Keratinocyte (primary cell): ENCODE measurements at regions not wholly inside any gene's neighbourhood (a gene's known extent, or its start where the extent isn't known, plus 50 kb on each side); places are given as distances from the start of the nearest gene placed in this dataset.

ENCODE experiments used
- DNase-seq: peaks from one replicate; pipeline ENCODE4 v3.0.0-alpha.2; 2011; ENCODE audit warnings: low read depth, missing footprints, low spot score
- FAIRE-seq: peaks from 2 replicates; lab custom pipeline; 2011; peaks lifted over from hg19 to GRCh38; lab: Jason Lieb, UNC
- H2AFZ ChIP-seq: 2 replicates; pipeline ENCODE4 v1.6.0; 2012; ENCODE audit warnings: low read length, control low read depth, inconsistent platforms; ENCODE audit not compliant: control insufficient read depth
- H3K27ac ChIP-seq: 2 replicates; pipeline ENCODE4 v1.5.1; 2011; ENCODE audit warnings: low read length; ENCODE audit not compliant: control insufficient read depth, insufficient read depth
- H3K27me3 ChIP-seq: 3 replicates; pipeline ENCODE4 v1.6.0; 2011; ENCODE audit warnings: low read length; ENCODE audit not compliant: control insufficient read depth, insufficient read depth; ENCODE audit errors: extremely low read depth
- H3K36me3 ChIP-seq, 2 experiments: 2 replicates in 1 of 2; 3 replicates in 1 of 2; pipeline ENCODE4 v1.5.1; 2011; ENCODE audit warnings: low read length in 2 of 2, mild to moderate bottlenecking in 1 of 2; ENCODE audit not compliant: control insufficient read depth in 2 of 2, insufficient read depth in 2 of 2; ENCODE audit errors: extremely low read depth in 1 of 2
- H3K4me1 ChIP-seq: 3 replicates; pipeline ENCODE4 v1.5.1; 2011; ENCODE audit warnings: low read length; ENCODE audit not compliant: control insufficient read depth, insufficient read depth; ENCODE audit errors: extremely low read depth
- H3K4me2 ChIP-seq: 3 replicates; pipeline ENCODE4 v1.6.0; 2011; ENCODE audit warnings: low read depth, low read length; ENCODE audit not compliant: control insufficient read depth, insufficient read depth; ENCODE audit errors: extremely low read depth
- H3K4me3 ChIP-seq, 3 experiments: fragments of 200-600 bp in 1 of 3; sonication (generic) in 1 of 3; 2 replicates in 2 of 3; 3 replicates in 1 of 3; pipeline ENCODE4 v1.5.1; 2011 to 2016; ENCODE audit warnings: low read length in 3 of 3, mild to moderate bottlenecking in 3 of 3, control low read depth in 2 of 3, inconsistent platforms in 1 of 3, low read depth in 1 of 3, mixed read lengths in 1 of 3, mixed run types in 1 of 3, moderate library complexity in 1 of 3; ENCODE audit not compliant: control insufficient read depth in 2 of 3, insufficient read depth in 2 of 3; ENCODE audit errors: extremely low read depth in 1 of 3
- H3K79me2 ChIP-seq: 2 replicates; pipeline ENCODE4 v1.6.0; 2012; ENCODE audit warnings: low read length; ENCODE audit not compliant: control insufficient read depth, insufficient read depth
- H3K9ac ChIP-seq: 3 replicates; pipeline ENCODE4 v1.6.0; 2011; ENCODE audit warnings: low read length; ENCODE audit not compliant: control insufficient read depth, insufficient read depth; ENCODE audit errors: extremely low read depth
- H3K9me1 ChIP-seq: 3 replicates; pipeline ENCODE4 v1.6.0; 2011; ENCODE audit warnings: low read length; ENCODE audit not compliant: control insufficient read depth, insufficient read depth; ENCODE audit errors: extremely low read depth
- H3K9me3 ChIP-seq: 2 replicates; pipeline ENCODE4 v1.5.1; 2012; ENCODE audit warnings: low read depth, low read length; ENCODE audit not compliant: control insufficient read depth
- H4K20me1 ChIP-seq: 3 replicates; pipeline ENCODE4 v1.6.0; 2011; ENCODE audit warnings: low read length; ENCODE audit not compliant: control insufficient read depth, insufficient read depth; ENCODE audit errors: extremely low read depth
- EZH2 ChIP-seq: IDR thresholded peaks from one replicate; pipeline ENCODE4 v1.6.1; 2012; ENCODE audit warnings: inconsistent platforms, mild to moderate bottlenecking, low read length, moderate library complexity
- dilution Hi-C: fragments of 300-500 bp; cut with MboI; formaldehyde crosslinking; loops from one replicate; pipeline ENCODE4 v1.7.0; 2020; ENCODE audit warnings: low sequenced_read_pairs; ENCODE audit not compliant: extremely low pct_ligation_motif_present
- TF ChIP-seq, protein P1 (sequence below), 3 experiments: IDR thresholded peaks in 1 of 3; conservative IDR thresholded peaks in 1 of 3; optimal IDR thresholded peaks in 1 of 3; 2 replicates in 2 of 3; 3 replicates in 1 of 3; pipeline versions ENCODE3 to v1.5.1; 2011; ENCODE audit warnings: low read length in 3 of 3, mild to moderate bottlenecking in 3 of 3, moderate library complexity in 2 of 3, control low read depth in 1 of 3, inconsistent platforms in 1 of 3; ENCODE audit not compliant: insufficient read depth in 2 of 3; ENCODE audit errors: extremely low read depth in 1 of 3

GRCh38 chr6:150661216-150662007 lies 61.7 kb downstream of the PLEKHG1 start:
- Histone ChIP-seq H3K4me2 (no peak overlapping the region), H3K79me2 (no peaks in the 10 kb centered on the region), H3K9ac (no peak overlapping the region), H2AFZ (no peak overlapping the region), H3K4me3 (no peak overlapping the region), H3K9me3 (no peaks in the 10 kb centered on the region), H3K27ac (no peak overlapping the region), H3K27me3 (no peaks in the 10 kb centered on the region), H4K20me1 (no peaks in the 10 kb centered on the region), H3K9me1 (no peaks in the 10 kb centered on the region), H3K4me1 (peaks cover 7% of the 10 kb centered on the region), H3K36me3 (no peaks in the 10 kb centered on the region)
- TF ChIP-seq, protein P1, sequence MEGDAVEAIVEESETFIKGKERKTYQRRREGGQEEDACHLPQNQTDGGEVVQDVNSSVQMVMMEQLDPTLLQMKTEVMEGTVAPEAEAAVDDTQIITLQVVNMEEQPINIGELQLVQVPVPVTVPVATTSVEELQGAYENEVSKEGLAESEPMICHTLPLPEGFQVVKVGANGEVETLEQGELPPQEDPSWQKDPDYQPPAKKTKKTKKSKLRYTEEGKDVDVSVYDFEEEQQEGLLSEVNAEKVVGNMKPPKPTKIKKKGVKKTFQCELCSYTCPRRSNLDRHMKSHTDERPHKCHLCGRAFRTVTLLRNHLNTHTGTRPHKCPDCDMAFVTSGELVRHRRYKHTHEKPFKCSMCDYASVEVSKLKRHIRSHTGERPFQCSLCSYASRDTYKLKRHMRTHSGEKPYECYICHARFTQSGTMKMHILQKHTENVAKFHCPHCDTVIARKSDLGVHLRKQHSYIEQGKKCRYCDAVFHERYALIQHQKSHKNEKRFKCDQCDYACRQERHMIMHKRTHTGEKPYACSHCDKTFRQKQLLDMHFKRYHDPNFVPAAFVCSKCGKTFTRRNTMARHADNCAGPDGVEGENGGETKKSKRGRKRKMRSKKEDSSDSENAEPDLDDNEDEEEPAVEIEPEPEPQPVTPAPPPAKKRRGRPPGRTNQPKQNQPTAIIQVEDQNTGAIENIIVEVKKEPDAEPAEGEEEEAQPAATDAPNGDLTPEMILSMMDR (optimal IDR thresholded peaks at IDR 0.05 in 1 of 3, IDR thresholded peaks at IDR 0.05 in 1 of 3, conservative IDR thresholded peaks at IDR 0.05 in 1 of 3; ENCODE audit: extremely low read depth in 1 of 3, insufficient read depth in 2 of 3, low read length in 3 of 3) = no peak
- TF ChIP-seq EZH2 = no peak
- DNase-seq = no peak
- dilution Hi-C loops = no loop called here
- no peak for FAIRE-seq

DNA sequence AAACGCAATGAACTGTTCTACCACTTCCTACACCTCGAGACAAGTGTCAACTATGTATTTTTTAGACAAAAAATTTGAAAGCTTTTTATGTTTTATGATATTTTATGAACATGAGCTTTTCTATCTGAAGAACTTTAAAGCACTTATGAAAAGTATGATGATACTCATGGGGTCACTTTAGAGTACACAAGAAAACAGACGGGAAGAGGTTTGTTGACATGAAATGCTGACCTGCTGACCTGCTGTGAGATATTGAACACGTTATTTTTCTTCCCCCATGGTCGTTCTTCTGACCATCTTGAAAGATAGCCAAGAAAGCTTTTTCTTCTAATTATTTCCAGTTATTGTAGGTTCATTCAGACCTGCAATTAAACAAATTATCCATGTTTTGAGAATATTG lies 63.1 kb downstream of the PLEKHG1 start:
- H3K4me2 ChIP-seq = no peak overlapping the region
- dilution Hi-C loops = no loop called here
- H2AFZ ChIP-seq = no peak overlapping the region
- no peaks in the 10 kb centered on the region for H4K20me1 ChIP-seq
- H3K4me1 ChIP-seq = peaks cover 8% of the 10 kb centered on the region
- H3K4me3 ChIP-seq = no peak overlapping the region
- FAIRE-seq = no peak
- H3K9me3 ChIP-seq = no peaks in the 10 kb centered on the region
- H3K36me3 ChIP-seq = no peaks in the 10 kb centered on the region
- no peak overlapping the region for H3K27ac ChIP-seq
- H3K9ac ChIP-seq = no peak overlapping the region
- H3K79me2 ChIP-seq = no peaks in the 10 kb centered on the region
- H3K27me3 ChIP-seq = no peaks in the 10 kb centered on the region
- no peak for TF ChIP-seq EZH2
- TF ChIP-seq, protein P1 (optimal IDR thresholded peaks at IDR 0.05 in 1 of 3, IDR thresholded peaks at IDR 0.05 in 1 of 3, conservative IDR thresholded peaks at IDR 0.05 in 1 of 3; ENCODE audit: extremely low read depth in 1 of 3, insufficient read depth in 2 of 3, low read length in 3 of 3) = no peak
- H3K9me1 ChIP-seq = no peaks in the 10 kb centered on the region
- no peak for DNase-seq
